ENCODE measurements at regions not wholly inside any gene's neighbourhood (a gene's known extent, or its start where the extent isn't known, plus 50 kb on each side); places are given as distances from the start of the nearest gene placed in this dataset.

- no peaks in the 10 kb centered on the region for H3K4me1 ChIP-seq
- 95 to 97% methylated on average over 2 of the region's 2 CpGs for WGBS, 2 donors
- TF ChIP-seq POLR2A (IDR thresholded peaks at IDR 0.05) (no peak), CTCF (IDR thresholded peaks at IDR 0.05) (no peak)
- no peaks in the 10 kb centered on the region for H3K27me3 ChIP-seq
- intact Hi-C loops (cut with DNase I; ENCODE audit: low total_unique reads), result no loop called here
- H3K27ac ChIP-seq, result no peak overlapping the region
- H3K4me3 ChIP-seq, result no peak overlapping the region
- DNase-seq, result no peak
- H3K36me3 ChIP-seq (ENCODE audit: low read depth, missing control alignments), result no peaks in the 10 kb centered on the region
- H3K9me3 ChIP-seq, result no peaks in the 10 kb centered on the region
These were observed 300.5 kb downstream of the SUCLG1 start for GRCh38 chr2:84158605-84159004.

- DNase-seq, result no peak
- H3K4me1 ChIP-seq, result no peaks in the 10 kb centered on the region
- H3K27ac ChIP-seq, result no peak overlapping the region
- no peaks in the 10 kb centered on the region for H3K27me3 ChIP-seq
- no peak for TF ChIP-seq CTCF (IDR thresholded peaks at IDR 0.05)
- no peak for TF ChIP-seq POLR2A (IDR thresholded peaks at IDR 0.05)
- intact Hi-C loops (cut with DNase I; ENCODE audit: low total_unique reads), result no loop called here
- WGBS, 2 donors, result 85 to 89% methylated on average over 2 of the region's 2 CpGs
- no peaks in the 10 kb centered on the region for H3K36me3 ChIP-seq (ENCODE audit: low read depth, missing control alignments)
- no peak overlapping the region for H3K4me3 ChIP-seq
- H3K9me3 ChIP-seq, result no peaks in the 10 kb centered on the region
These were observed 306.6 kb downstream of the SUCLG1 start for GRCh38 chr2:84152462-84152861.

- intact Hi-C loops (cut with DNase I; ENCODE audit: low total_unique reads), result no loop called here
- no peaks in the 10 kb centered on the region for H3K36me3 ChIP-seq (ENCODE audit: low read depth, missing control alignments)
- no peak overlapping the region for H3K27ac ChIP-seq
- H3K27me3 ChIP-seq, result no peaks in the 10 kb centered on the region
- whole genome bisulfite sequencing, 2 donors, result 78 to 81% methylated on average over 4 of the region's 4 CpGs
- H3K9me3 ChIP-seq, result no peaks in the 10 kb centered on the region
- no peak overlapping the region for H3K4me3 ChIP-seq
- DNase-seq, result no peak
- TF ChIP-seq POLR2A (IDR thresholded peaks at IDR 0.05), result no peak
- no peak for TF ChIP-seq CTCF (IDR thresholded peaks at IDR 0.05)
- no peaks in the 10 kb centered on the region for H3K4me1 ChIP-seq
These were observed 314.7 kb downstream of the SUCLG1 start for GRCh38 chr2:84144345-84144744.

- Histone ChIP-seq H3K36me3 (ENCODE audit: low read depth, missing control alignments) (no peaks in the 10 kb centered on the region), H3K27ac (no peak overlapping the region), H3K9me3 (no peaks in the 10 kb centered on the region), H3K4me3 (no peak overlapping the region), H3K4me1 (no peaks in the 10 kb centered on the region), H3K27me3 (no peaks in the 10 kb centered on the region)
- 52 to 74% methylated on average over 3 of the region's 3 CpGs for WGBS, 2 donors
- TF ChIP-seq POLR2A (IDR thresholded peaks at IDR 0.05) (no peak), CTCF (IDR thresholded peaks at IDR 0.05) (no peak)
- DNase-seq, result no peak
- intact Hi-C loops (cut with DNase I; ENCODE audit: low total_unique reads), result no loop called here
These were observed 322.0 kb downstream of the SUCLG1 start for GRCh38 chr2:84137034-84137433.

GRCh38 chr2:84132370-84132769, 326.7 kb downstream of the SUCLG1 start:
- no peak overlapping the region for H3K4me3 ChIP-seq
- TF ChIP-seq POLR2A (IDR thresholded peaks at IDR 0.05), result no peak
- TF ChIP-seq CTCF (IDR thresholded peaks at IDR 0.05), result no peak
- no peak for DNase-seq
- no peaks in the 10 kb centered on the region for H3K36me3 ChIP-seq (ENCODE audit: low read depth, missing control alignments)
- no peaks in the 10 kb centered on the region for H3K9me3 ChIP-seq
- intact Hi-C loops (cut with DNase I; ENCODE audit: low total_unique reads), result no loop called here
- no peak overlapping the region for H3K27ac ChIP-seq
- no peaks in the 10 kb centered on the region for H3K27me3 ChIP-seq
- no peaks in the 10 kb centered on the region for H3K4me1 ChIP-seq
- 59 to 63% methylated on average over 1 of the region's 1 CpG for WGBS, 2 donors

All from testis (tissue), 2 donors.